ENCODE measurements at regions not wholly inside any gene's neighbourhood (a gene's known extent, or its start where the extent isn't known, plus 50 kb on each side); places are given as distances from the start of the nearest gene placed in this dataset.

DNA sequence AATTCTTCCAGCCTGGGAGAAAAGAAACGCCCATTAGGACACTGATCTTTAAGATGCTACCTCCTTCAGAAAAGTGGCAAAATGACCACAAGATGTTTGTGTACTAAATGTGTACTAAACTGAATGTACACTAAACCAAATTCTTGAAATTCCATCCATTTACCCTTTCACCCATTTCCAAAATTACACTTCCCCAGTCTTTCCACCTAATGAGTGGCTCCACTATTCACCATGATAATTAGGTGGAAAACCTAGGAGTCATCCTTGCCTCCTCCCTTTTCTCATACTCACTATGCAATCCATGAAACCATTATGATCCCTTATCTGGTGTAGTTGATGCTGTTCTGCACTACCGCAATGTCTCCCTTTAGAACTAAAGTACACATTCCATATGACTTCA lies 452.1 kb upstream of the THBS1 start:
- Histone ChIP-seq H3K4me1 (ENCODE audit: control insufficient read depth, low read depth, low read length) (peaks cover 12% of the 10 kb centered on the region), H3K27me3 (ENCODE audit: control insufficient read depth, insufficient read depth, low read length) (no peaks in the 10 kb centered on the region), H3K4me3 (ENCODE audit: low read length) (no peak overlapping the region), H3K9me3 (ENCODE audit: control insufficient read depth, low read depth, low read length) (no peaks in the 10 kb centered on the region), H3K27ac (ENCODE audit: low read length) (no peak overlapping the region), H3K36me3 (ENCODE audit: control insufficient read depth, low read depth, low read length) (no peaks in the 10 kb centered on the region), H3K9ac (ENCODE audit: low read length) (no peak overlapping the region)

DNA sequence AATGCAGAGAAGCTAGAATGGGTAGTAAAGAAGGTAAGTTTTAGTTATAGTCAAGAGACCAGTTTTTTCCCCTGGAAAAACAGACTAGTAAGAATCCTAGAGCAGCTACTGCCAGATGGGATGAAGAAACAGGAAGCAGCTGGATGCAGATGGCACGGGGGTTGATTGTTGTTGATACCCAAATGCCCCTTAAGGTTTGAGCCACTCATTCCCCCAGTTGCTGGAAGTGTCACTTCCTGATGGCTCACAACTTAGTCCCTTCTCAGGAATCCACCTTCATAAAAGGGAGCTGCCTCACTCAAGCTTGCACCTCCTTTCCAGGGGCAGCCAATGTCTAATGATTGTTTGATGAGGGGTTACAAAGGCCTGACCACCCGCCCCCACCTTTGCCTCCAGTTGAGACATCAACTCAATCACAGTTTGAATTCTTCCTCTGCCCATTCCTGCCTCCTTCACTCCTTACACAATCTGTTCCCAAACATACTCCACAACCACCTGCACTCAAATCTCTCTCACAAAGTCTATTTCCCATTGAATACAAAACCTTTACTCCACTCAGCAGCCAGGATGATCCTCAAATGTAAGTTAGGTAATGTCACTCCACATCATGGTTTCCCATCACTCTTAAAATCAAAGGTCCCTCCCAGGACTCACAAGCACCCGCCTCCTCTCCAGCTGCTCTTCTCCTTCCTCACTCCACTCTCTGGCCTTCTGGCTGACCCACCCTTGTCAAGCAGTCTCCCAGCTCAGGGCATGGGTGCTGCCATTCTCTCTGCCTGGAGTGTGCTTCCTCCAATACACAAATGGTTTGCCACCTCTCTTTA lies 450.1 kb upstream of the THBS1 start:
- no peaks in the 10 kb centered on the region for H3K27me3 ChIP-seq (ENCODE audit: control insufficient read depth, insufficient read depth, low read length)
- H3K9ac ChIP-seq (ENCODE audit: low read length), result no peak overlapping the region
- H3K4me1 ChIP-seq (ENCODE audit: control insufficient read depth, low read depth, low read length), result peaks cover 12% of the 10 kb centered on the region
- H3K4me3 ChIP-seq (ENCODE audit: low read length), result no peak overlapping the region
- H3K36me3 ChIP-seq (ENCODE audit: control insufficient read depth, low read depth, low read length), result no peaks in the 10 kb centered on the region
- no peak overlapping the region for H3K27ac ChIP-seq (ENCODE audit: low read length)
- no peaks in the 10 kb centered on the region for H3K9me3 ChIP-seq (ENCODE audit: control insufficient read depth, low read depth, low read length)

DNA sequence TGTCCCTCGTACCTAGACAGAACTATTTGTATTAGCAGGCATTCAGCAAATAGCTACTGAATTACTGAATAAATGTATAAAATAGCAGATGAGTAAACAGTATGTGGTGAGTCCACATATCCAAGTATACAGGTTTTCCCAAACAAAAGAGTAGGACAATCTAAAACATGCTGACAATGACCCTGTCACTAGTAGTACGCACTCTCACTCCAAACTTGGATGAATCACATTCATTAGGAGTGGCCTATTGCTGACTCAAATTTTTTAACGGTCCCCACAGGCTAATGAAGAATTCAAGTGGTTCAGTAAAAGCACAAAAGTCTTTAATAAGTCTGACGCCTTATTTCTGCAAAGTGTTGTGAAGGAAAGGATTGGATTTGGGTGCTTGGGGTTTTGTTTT lies 449.3 kb upstream of the THBS1 start:
- no peak overlapping the region for H3K4me3 ChIP-seq (ENCODE audit: low read length)
- peaks cover 12% of the 10 kb centered on the region for H3K4me1 ChIP-seq (ENCODE audit: control insufficient read depth, low read depth, low read length)
- H3K27me3 ChIP-seq (ENCODE audit: control insufficient read depth, insufficient read depth, low read length), result no peaks in the 10 kb centered on the region
- no peaks in the 10 kb centered on the region for H3K9me3 ChIP-seq (ENCODE audit: control insufficient read depth, low read depth, low read length)
- no peak overlapping the region for H3K27ac ChIP-seq (ENCODE audit: low read length)
- H3K36me3 ChIP-seq (ENCODE audit: control insufficient read depth, low read depth, low read length), result no peaks in the 10 kb centered on the region
- H3K9ac ChIP-seq (ENCODE audit: low read length), result no peak overlapping the region

- H3K27ac ChIP-seq (ENCODE audit: low read length), result no peak overlapping the region
- no peak overlapping the region for H3K9ac ChIP-seq (ENCODE audit: low read length)
- no peaks in the 10 kb centered on the region for H3K9me3 ChIP-seq (ENCODE audit: control insufficient read depth, low read depth, low read length)
- H3K27me3 ChIP-seq (ENCODE audit: control insufficient read depth, insufficient read depth, low read length), result no peaks in the 10 kb centered on the region
- no peak overlapping the region for H3K4me3 ChIP-seq (ENCODE audit: low read length)
- H3K4me1 ChIP-seq (ENCODE audit: control insufficient read depth, low read depth, low read length), result peaks cover 12% of the 10 kb centered on the region
- no peaks in the 10 kb centered on the region for H3K36me3 ChIP-seq (ENCODE audit: control insufficient read depth, low read depth, low read length)
Measured at GRCh38 chr15:39132070-39132469, 448.8 kb upstream of the THBS1 start.

DNA sequence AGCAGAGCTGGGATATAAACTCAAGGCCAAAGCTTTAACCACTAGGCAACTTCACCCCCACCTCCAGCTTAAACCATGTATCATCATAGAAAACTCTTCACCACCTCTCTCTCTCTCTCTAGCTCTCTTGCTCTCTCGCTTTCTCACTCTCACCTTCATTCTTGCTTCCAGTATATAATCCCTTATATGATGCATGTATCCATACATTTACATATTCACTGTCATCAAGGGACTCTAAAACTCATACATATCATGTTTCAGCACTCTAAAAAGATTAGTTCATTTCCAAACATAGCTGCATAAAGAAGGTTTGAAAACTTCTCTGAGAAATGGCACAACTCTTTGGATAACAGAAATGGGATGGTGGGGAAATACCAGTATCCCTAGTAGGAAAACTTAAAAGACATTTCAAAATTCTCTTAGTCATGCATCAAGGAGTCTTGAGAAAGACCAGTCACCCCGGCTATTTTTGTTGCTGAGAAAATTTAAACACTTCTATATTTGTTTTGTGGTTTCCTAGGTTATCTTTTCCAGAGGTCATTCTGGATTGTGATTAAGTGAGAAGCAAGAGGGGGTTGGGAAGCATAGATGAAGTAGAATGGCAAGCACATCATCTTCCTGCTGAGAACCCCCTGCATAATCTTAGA lies 447.8 kb upstream of the THBS1 start:
- no peak overlapping the region for H3K9ac ChIP-seq (ENCODE audit: low read length)
- H3K27ac ChIP-seq (ENCODE audit: low read length), result no peak overlapping the region
- H3K4me3 ChIP-seq (ENCODE audit: low read length), result no peak overlapping the region
- H3K27me3 ChIP-seq (ENCODE audit: control insufficient read depth, insufficient read depth, low read length), result no peaks in the 10 kb centered on the region
- H3K4me1 ChIP-seq (ENCODE audit: control insufficient read depth, low read depth, low read length), result peaks cover 7% of the 10 kb centered on the region
- H3K36me3 ChIP-seq (ENCODE audit: control insufficient read depth, low read depth, low read length), result no peaks in the 10 kb centered on the region
- H3K9me3 ChIP-seq (ENCODE audit: control insufficient read depth, low read depth, low read length), result no peaks in the 10 kb centered on the region

DNA sequence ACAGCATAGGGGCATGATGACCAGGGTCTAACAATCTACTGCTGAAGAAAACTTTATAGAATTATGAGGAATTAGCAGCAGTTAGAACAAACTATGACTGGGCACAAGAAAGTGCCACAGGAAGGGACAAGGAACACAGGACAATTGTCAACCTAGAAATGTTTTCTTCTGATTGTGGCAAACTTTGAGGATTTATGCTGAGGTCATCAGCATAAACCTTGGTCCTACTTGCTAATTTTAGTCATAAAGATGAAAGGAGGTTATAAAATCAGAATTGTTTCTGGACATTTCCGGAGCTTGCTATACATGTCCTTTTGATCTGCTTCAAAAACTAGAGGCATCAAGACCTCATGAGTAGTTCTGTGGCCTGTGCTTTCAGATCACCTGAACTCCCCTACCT lies 446.6 kb upstream of the THBS1 start:
- Histone ChIP-seq H3K4me1 (ENCODE audit: control insufficient read depth, low read depth, low read length) (no peaks in the 10 kb centered on the region), H3K27ac (ENCODE audit: low read length) (no peak overlapping the region), H3K36me3 (ENCODE audit: control insufficient read depth, low read depth, low read length) (no peaks in the 10 kb centered on the region)

DNA sequence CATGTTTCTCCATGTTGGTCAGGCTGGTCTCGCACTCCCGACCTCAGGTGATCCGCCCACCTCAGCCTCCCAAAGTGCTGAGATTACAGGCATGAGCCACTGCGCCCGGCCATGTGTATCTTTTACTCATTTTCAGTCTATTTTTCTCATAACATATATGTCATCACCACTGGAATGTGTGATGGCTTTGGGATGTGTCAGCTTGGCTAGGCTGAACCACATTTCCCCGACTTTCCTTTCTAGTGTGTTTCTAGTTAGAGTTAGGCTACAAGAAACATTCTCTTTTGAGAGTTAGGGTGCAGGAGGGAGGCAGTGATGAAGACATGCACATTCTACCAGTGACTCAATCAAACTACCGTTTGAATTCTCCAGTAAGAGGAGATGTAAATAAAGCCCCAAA lies 444.9 kb upstream of the THBS1 start:
- H3K27me3 ChIP-seq (ENCODE audit: control insufficient read depth, insufficient read depth, low read length), result no peaks in the 10 kb centered on the region
- no peak overlapping the region for H3K9ac ChIP-seq (ENCODE audit: low read length)
- H3K27ac ChIP-seq (ENCODE audit: low read length), result no peak overlapping the region
- H3K4me3 ChIP-seq (ENCODE audit: low read length), result no peak overlapping the region
- no peaks in the 10 kb centered on the region for H3K9me3 ChIP-seq (ENCODE audit: control insufficient read depth, low read depth, low read length)
- no peaks in the 10 kb centered on the region for H3K36me3 ChIP-seq (ENCODE audit: control insufficient read depth, low read depth, low read length)
- no peaks in the 10 kb centered on the region for H3K4me1 ChIP-seq (ENCODE audit: control insufficient read depth, low read depth, low read length)

More for the DNA sequence above, 446.6 kb upstream of the THBS1 start:
- no peak overlapping the region for H3K4me3 ChIP-seq (ENCODE audit: low read length)
- no peak overlapping the region for H3K9ac ChIP-seq (ENCODE audit: low read length)
- H3K9me3 ChIP-seq (ENCODE audit: control insufficient read depth, low read depth, low read length), result no peaks in the 10 kb centered on the region
- no peaks in the 10 kb centered on the region for H3K27me3 ChIP-seq (ENCODE audit: control insufficient read depth, insufficient read depth, low read length)

GRCh38 chr15:39139431-39140059 lies 441.3 kb upstream of the THBS1 start:
- Histone ChIP-seq H3K36me3 (ENCODE audit: control insufficient read depth, low read depth, low read length) (no peaks in the 10 kb centered on the region), H3K27ac (ENCODE audit: low read length) (no peak overlapping the region), H3K4me3 (ENCODE audit: low read length) (no peak overlapping the region), H3K4me1 (ENCODE audit: control insufficient read depth, low read depth, low read length) (no peaks in the 10 kb centered on the region), H3K9ac (ENCODE audit: low read length) (no peak overlapping the region), H3K27me3 (ENCODE audit: control insufficient read depth, insufficient read depth, low read length) (no peaks in the 10 kb centered on the region), H3K9me3 (ENCODE audit: control insufficient read depth, low read depth, low read length) (no peaks in the 10 kb centered on the region)

DNA sequence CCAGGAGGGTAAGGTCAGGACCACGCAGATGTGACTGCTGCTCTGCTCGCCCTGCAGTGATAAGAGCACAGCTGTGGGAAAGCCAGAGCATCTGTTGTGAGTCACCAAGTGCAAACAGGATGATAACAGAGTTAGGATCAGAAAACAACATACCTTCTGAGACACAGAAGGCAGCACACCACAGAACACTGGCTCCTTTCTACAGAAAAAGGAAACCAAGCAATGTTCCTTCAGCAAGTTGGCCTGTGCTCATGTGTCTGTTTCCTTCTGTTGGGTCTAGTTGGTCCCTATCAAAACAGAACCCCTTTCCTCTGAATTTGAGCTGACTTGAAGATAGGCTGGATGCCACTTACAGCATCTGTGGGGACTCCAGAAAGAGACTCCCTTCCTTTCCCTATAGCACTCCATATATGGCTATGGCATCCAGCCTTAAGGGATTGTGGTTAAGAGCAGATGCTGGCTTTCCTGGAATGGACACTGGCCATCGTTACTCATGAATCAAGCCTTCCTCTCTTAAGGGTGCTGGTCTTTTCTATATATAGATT lies 440.7 kb upstream of the THBS1 start:
- Histone ChIP-seq H3K36me3 (ENCODE audit: control insufficient read depth, low read depth, low read length) (no peaks in the 10 kb centered on the region), H3K27ac (ENCODE audit: low read length) (no peak overlapping the region), H3K4me3 (ENCODE audit: low read length) (no peak overlapping the region), H3K9me3 (ENCODE audit: control insufficient read depth, low read depth, low read length) (no peaks in the 10 kb centered on the region), H3K27me3 (ENCODE audit: control insufficient read depth, insufficient read depth, low read length) (no peaks in the 10 kb centered on the region), H3K9ac (ENCODE audit: low read length) (no peak overlapping the region), H3K4me1 (ENCODE audit: control insufficient read depth, low read depth, low read length) (no peaks in the 10 kb centered on the region)

GRCh38 chr15:39142500-39142899 lies 438.4 kb upstream of the THBS1 start:
- Histone ChIP-seq H3K27me3 (ENCODE audit: control insufficient read depth, insufficient read depth, low read length) (no peaks in the 10 kb centered on the region), H3K4me1 (ENCODE audit: control insufficient read depth, low read depth, low read length) (no peaks in the 10 kb centered on the region), H3K9ac (ENCODE audit: low read length) (no peak overlapping the region), H3K4me3 (ENCODE audit: low read length) (no peak overlapping the region), H3K27ac (ENCODE audit: low read length) (no peak overlapping the region), H3K9me3 (ENCODE audit: control insufficient read depth, low read depth, low read length) (no peaks in the 10 kb centered on the region), H3K36me3 (ENCODE audit: control insufficient read depth, low read depth, low read length) (no peaks in the 10 kb centered on the region)

GRCh38 chr15:39143479-39143878 lies 437.4 kb upstream of the THBS1 start:
- Histone ChIP-seq H3K27me3 (ENCODE audit: control insufficient read depth, insufficient read depth, low read length) (no peaks in the 10 kb centered on the region), H3K4me3 (ENCODE audit: low read length) (no peak overlapping the region), H3K36me3 (ENCODE audit: control insufficient read depth, low read depth, low read length) (no peaks in the 10 kb centered on the region), H3K9me3 (ENCODE audit: control insufficient read depth, low read depth, low read length) (no peaks in the 10 kb centered on the region), H3K9ac (ENCODE audit: low read length) (no peak overlapping the region), H3K4me1 (ENCODE audit: control insufficient read depth, low read depth, low read length) (no peaks in the 10 kb centered on the region), H3K27ac (ENCODE audit: low read length) (no peak overlapping the region)
